ENCODE measurements at regions not wholly inside any gene's neighbourhood (a gene's known extent, or its start where the extent isn't known, plus 50 kb on each side); places are given as distances from the start of the nearest gene placed in this dataset.

GRCh38 chr3:135885885-135886284 lies 79.6 kb upstream of the PPP2R3A start:
- no peak for DNase-seq

- DNase-seq, result peak; percentile 68
These were observed 78.3 kb upstream of the PPP2R3A start for GRCh38 chr3:135887220-135887619.

- DNase-seq, result no peak
These were observed 76.1 kb upstream of the PPP2R3A start for GRCh38 chr3:135889443-135889842.

- peak; percentile 20 for DNase-seq
These were observed 74.4 kb upstream of the PPP2R3A start for GRCh38 chr3:135891121-135891520.

GRCh38 chr3:135895106-135895733 lies 70.3 kb upstream of the PPP2R3A start:
- DNase-seq, result peak; percentile 81

GRCh38 chr3:135895734-135896121 lies 69.8 kb upstream of the PPP2R3A start:
- peak; percentile 45 for DNase-seq

- peak; percentile 77 for DNase-seq
These were observed 68.9 kb upstream of the PPP2R3A start for GRCh38 chr3:135896613-135897012.

- no peak for DNase-seq
These were observed 67.8 kb upstream of the PPP2R3A start for GRCh38 chr3:135897715-135898114.

- DNase-seq, result no peak
These were observed 66.8 kb upstream of the PPP2R3A start for GRCh38 chr3:135898774-135899173.

GRCh38 chr3:135905058-135905724 lies 60.3 kb upstream of the PPP2R3A start:
- peak; percentile 35 for DNase-seq

GRCh38 chr3:135907422-135908165 lies 57.9 kb upstream of the PPP2R3A start:
- DNase-seq, result no peak

GRCh38 chr3:135908225-135908624 lies 57.3 kb upstream of the PPP2R3A start:
- no peak for DNase-seq

- no peak for DNase-seq
These were observed 56.8 kb upstream of the PPP2R3A start for GRCh38 chr3:135908737-135909136.

GRCh38 chr3:135911110-135911509 lies 54.4 kb upstream of the PPP2R3A start:
- no peak for DNase-seq

GRCh38 chr3:135915206-135915605 lies 50.3 kb upstream of the PPP2R3A start:
- no peak for DNase-seq

Measured in fibroblast of upper back skin (primary cell).